Pancreas (tissue), 10 donors: ENCODE measurements at regions not wholly inside any gene's neighbourhood (a gene's known extent, or its start where the extent isn't known, plus 50 kb on each side); places are given as distances from the start of the nearest gene placed in this dataset.

ENCODE experiments used
- ATAC-seq, 4 donors: fragments of 200-7000 bp; cut with Tn5 transposase; one replicate each; pipeline versions ENCODE4 v1.8.0 to v1.9.1; 2020; ENCODE audit warnings: mild to moderate bottlenecking in 4 of 4, moderate library complexity in 4 of 4
- DNase-seq, 6 donors: peaks; one replicate each; pipeline ENCODE4 v3.0.0-alpha.2; 2020
- FAIRE-seq: peaks from 2 replicates; lab custom pipeline; 2012; peaks lifted over from hg19 to GRCh38; lab: Jason Lieb, UNC
- H3K27ac ChIP-seq, 4 donors: fragments of 200-600 bp; sonication (generic); 1 replicate in 3 of 4; 2 replicates in 1 of 4; pipeline versions ENCODE4 v1.5.0 to v1.8.0; 2020
- H3K27me3 ChIP-seq, 4 donors: fragments of 200-600 bp; one replicate each; pipeline ENCODE4 v1.8.0; 2021
- H3K36me3 ChIP-seq, 3 donors: fragments of 200-600 bp; sonication (generic) in 1 of 3; one replicate each; pipeline versions ENCODE4 v1.5.0 to v1.8.0; 2020 to 2021
- H3K4me1 ChIP-seq, 3 donors: fragments of 200-600 bp; one replicate each; pipeline ENCODE4 v1.8.0; 2021
- H3K4me3 ChIP-seq, 4 donors: fragments of 200-600 bp; sonication (generic) in 2 of 4; one replicate each; pipeline versions ENCODE4 v1.5.0 to v1.8.0; 2020 to 2021
- H3K9me3 ChIP-seq, 4 donors: fragments of 200-600 bp; one replicate each; pipeline ENCODE4 v1.8.0; 2021
- CTCF ChIP-seq, 4 donors: fragments of 200-600 bp; sonication (generic) in 3 of 4; IDR thresholded peaks; one replicate each; pipeline versions ENCODE4 v1.5.0 to v1.8.0; 2021; ENCODE audit warnings: antibody characterized with exemption in 4 of 4
- WGBS, 2 donors: extraction: QIAGEN DNeasy Blood & Tissue Kit; methylation state at CpG; one replicate each; pipeline ENCODE4 v1.1.7; 2013; 5-methylcytosine and 5-hydroxymethylcytosine counted together
- intact Hi-C, 3 donors: fragments of 100-400 bp; cut with DNase I; formaldehyde crosslinking; loops; one replicate each; pipeline versions ENCODE4 v1.11.1 to v1.14.2; 2022
- donor health status: healthy with polysubstance abuse.
- donor health status: DM: no; HTN: no; CAD: no; lungs with moderate emphysema.
- donor health status: DM: no; HTN: no; CAD: no.
- donor health status: control.
- donor health status: control.
- donor health status: Bipolar disorder and iron deficiency.
- donor health status: DM: yes; HTN: yes; CAD: no.
- donor health status: DM: no; HTN: no; CAD: no.
- donor health status: DM: no; HTN: no; CAD: no.
- donor health status: DM: yes; HTN: yes; CAD: no.

GRCh38 chr6:146912730-146913685, 291.2 kb upstream of the STXBP5 start:
- Histone ChIP-seq H3K36me3 (no peaks in the 10 kb centered on the region), H3K27ac (peak overlapping the region in 1 of 4 donors; percentile 48), H3K27me3 (no peaks in the 10 kb centered on the region), H3K4me3 (no peak overlapping the region), H3K9me3 (no peaks in the 10 kb centered on the region), H3K4me1 (peaks cover 0 to 13% (median 0%) of the 10 kb centered on the region in 3 donors)
- ATAC-seq (no peak), DNase-seq (no peak), FAIRE-seq (no peak)
- 76 to 80% methylated on average over 7 of the region's 7 CpGs for WGBS, 2 donors
- intact Hi-C loops, result no loop called here
- TF ChIP-seq CTCF (IDR thresholded peaks at IDR 0.05), result no peak

- Histone ChIP-seq H3K4me3 (peak overlapping the region in 1 of 4 donors; percentile 2), H3K36me3 (no peaks in the 10 kb centered on the region), H3K4me1 (peaks cover 0 to 13% (median 0%) of the 10 kb centered on the region in 3 donors), H3K27me3 (no peaks in the 10 kb centered on the region), H3K9me3 (no peaks in the 10 kb centered on the region), H3K27ac (peak overlapping the region in 2 of 4 donors; percentile 42 to 48)
- FAIRE-seq (no peak), ATAC-seq (peak; percentile 68 to 85 (median 84)), DNase-seq (peak in 5 of 6 donors; percentile 26 to 56 (median 37))
- intact Hi-C loops, result no loop called here
- WGBS, 2 donors, result 51 to 58% methylated on average over 15 of the region's 15 CpGs
- TF ChIP-seq CTCF (IDR thresholded peaks at IDR 0.05), result no peak
These were observed 290.3 kb upstream of the STXBP5 start for GRCh38 chr6:146913842-146914488.

GRCh38 chr6:146914489-146915483, 289.4 kb upstream of the STXBP5 start:
- WGBS, 2 donors, result 61 to 69% methylated on average over 8 of the region's 8 CpGs
- peak; percentile 52 to 77 (median 69) for ATAC-seq
- peak in 2 of 6 donors; percentile 6 to 24 for DNase-seq
- Histone ChIP-seq H3K4me3 (peak overlapping the region in 1 of 4 donors; percentile 2), H3K27ac (peak overlapping the region in 2 of 4 donors; percentile 42 to 48), H3K27me3 (no peaks in the 10 kb centered on the region), H3K9me3 (no peaks in the 10 kb centered on the region), H3K36me3 (no peaks in the 10 kb centered on the region), H3K4me1 (peaks cover 0 to 13% (median 0%) of the 10 kb centered on the region in 3 donors)
- no peak for TF ChIP-seq CTCF (IDR thresholded peaks at IDR 0.05)
- FAIRE-seq, result no peak
- intact Hi-C loops, result no loop called here

GRCh38 chr6:146915671-146916127, 288.5 kb upstream of the STXBP5 start:
- intact Hi-C loops, result no loop called here
- ATAC-seq, result no peak
- no peaks in the 10 kb centered on the region for H3K9me3 ChIP-seq
- H3K36me3 ChIP-seq, result no peaks in the 10 kb centered on the region
- peaks cover 0 to 13% (median 0%) of the 10 kb centered on the region in 3 donors for H3K4me1 ChIP-seq
- DNase-seq, result no peak
- H3K27ac ChIP-seq, result peak overlapping the region in 2 of 4 donors; percentile 6 to 42
- no peak overlapping the region for H3K4me3 ChIP-seq
- no peaks in the 10 kb centered on the region for H3K27me3 ChIP-seq
- no peak for FAIRE-seq
- no peak for TF ChIP-seq CTCF (IDR thresholded peaks at IDR 0.05)
